GM12878 (cell line): ENCODE measurements at regions not wholly inside any gene's neighbourhood (a gene's known extent, or its start where the extent isn't known, plus 50 kb on each side); places are given as distances from the start of the nearest gene placed in this dataset.

Source experiments
- ATF7 ChIP-seq: fragments of 450-650 bp; IDR thresholded peaks from 2 replicates; pipeline ENCODE4 v1.6.1; 2016; ENCODE audit warnings: low read depth, mild to moderate bottlenecking
- BCL11A ChIP-seq: IDR thresholded peaks from 2 replicates; pipeline ENCODE4 v1.6.1; 2011; ENCODE audit warnings: low read depth, low read length
- BHLHE40 ChIP-seq, 2 experiments: fragments of 450-650 bp in 1 of 2; IDR thresholded peaks; 2 replicates each; pipeline ENCODE4 v1.6.1; 2011 to 2017; ENCODE audit warnings: low read depth in 2 of 2, borderline replicate concordance in 1 of 2, improper control_type of control experiment in 1 of 2, low read length in 1 of 2, mild to moderate bottlenecking in 1 of 2
- CREM ChIP-seq: IDR thresholded peaks from 2 replicates; pipeline ENCODE4 v1.6.1; 2014; ENCODE audit warnings: antibody characterized with exemption, low read depth
- CTCF ChIP-seq, 3 experiments: IDR thresholded peaks in 2 of 3; conservative IDR thresholded peaks in 1 of 3; 2 replicates each; pipeline ENCODE4 v1.5.1; 2011; ENCODE audit warnings: low read depth in 3 of 3, low read length in 3 of 3, mild to moderate bottlenecking in 3 of 3, control low read depth in 2 of 3, moderate library complexity in 2 of 3, inconsistent platforms in 1 of 3, mixed read lengths in 1 of 3; ENCODE audit not compliant: control insufficient read depth in 2 of 3, insufficient read depth in 1 of 3; ENCODE audit errors: extremely low read depth in 1 of 3
- ELK1 ChIP-seq: IDR thresholded peaks from 2 replicates; pipeline ENCODE4 v1.6.1; 2012; ENCODE audit warnings: low read depth, low read length, improper control_type of control experiment
- GABPA ChIP-seq: IDR thresholded peaks from 2 replicates; pipeline ENCODE4 v1.6.1; 2014; ENCODE audit warnings: antibody characterized with exemption, low read depth, mild to moderate bottlenecking, inconsistent platforms
- HDAC2 ChIP-seq: fragments of 200-600 bp; sonication (generic); IDR thresholded peaks from 2 replicates; pipeline ENCODE4 v1.6.1; 2017
- MAX ChIP-seq: IDR thresholded peaks from 2 replicates; pipeline ENCODE4 v1.6.1; 2012; ENCODE audit warnings: low read depth, low read length, improper control_type of control experiment
- NBN ChIP-seq: fragments of 450-650 bp; IDR thresholded peaks from 2 replicates; pipeline ENCODE4 v1.6.1; 2016
- NRF1 ChIP-seq: conservative IDR thresholded peaks from 2 replicates; pipeline ENCODE4 v1.6.1; 2011; ENCODE audit warnings: mild to moderate bottlenecking, low read depth, low read length, improper control_type of control experiment
- RAD21 ChIP-seq: IDR thresholded peaks from 2 replicates; pipeline ENCODE4 v1.6.1; 2011; ENCODE audit warnings: mild to moderate bottlenecking, low read depth, low read length, moderate library complexity; ENCODE audit not compliant: insufficient read depth
- SIN3A ChIP-seq: IDR thresholded peaks from 2 replicates; pipeline ENCODE4 v1.6.1; 2012; ENCODE audit warnings: low read depth, low read length, improper control_type of control experiment
- TF ChIP-seq, protein P1 (sequence below): fragments of 450-650 bp; IDR thresholded peaks from 2 replicates; pipeline ENCODE4 v1.6.1; 2017; ENCODE audit warnings: mild to moderate bottlenecking

GRCh38 chr6:109239160-109239559 lies 143.1 kb downstream of the CD164 start:
- TF ChIP-seq, protein P1, sequence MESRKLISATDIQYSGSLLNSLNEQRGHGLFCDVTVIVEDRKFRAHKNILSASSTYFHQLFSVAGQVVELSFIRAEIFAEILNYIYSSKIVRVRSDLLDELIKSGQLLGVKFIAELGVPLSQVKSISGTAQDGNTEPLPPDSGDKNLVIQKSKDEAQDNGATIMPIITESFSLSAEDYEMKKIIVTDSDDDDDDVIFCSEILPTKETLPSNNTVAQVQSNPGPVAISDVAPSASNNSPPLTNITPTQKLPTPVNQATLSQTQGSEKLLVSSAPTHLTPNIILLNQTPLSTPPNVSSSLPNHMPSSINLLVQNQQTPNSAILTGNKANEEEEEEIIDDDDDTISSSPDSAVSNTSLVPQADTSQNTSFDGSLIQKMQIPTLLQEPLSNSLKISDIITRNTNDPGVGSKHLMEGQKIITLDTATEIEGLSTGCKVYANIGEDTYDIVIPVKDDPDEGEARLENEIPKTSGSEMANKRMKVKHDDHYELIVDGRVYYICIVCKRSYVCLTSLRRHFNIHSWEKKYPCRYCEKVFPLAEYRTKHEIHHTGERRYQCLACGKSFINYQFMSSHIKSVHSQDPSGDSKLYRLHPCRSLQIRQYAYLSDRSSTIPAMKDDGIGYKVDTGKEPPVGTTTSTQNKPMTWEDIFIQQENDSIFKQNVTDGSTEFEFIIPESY: no peak
- TF ChIP-seq CREM (no peak), HDAC2 (no peak), ATF7 (no peak), CTCF (IDR thresholded peaks at IDR 0.05 in 2 of 3, conservative IDR thresholded peaks at IDR 0.05 in 1 of 3; ENCODE audit: control insufficient read depth in 2 of 3, extremely low read depth in 1 of 3, insufficient read depth in 1 of 3, low read depth in 3 of 3, low read length in 3 of 3) (no peak), ELK1 (no peak), NBN (no peak), GABPA (no peak), RAD21 (no peak), BCL11A (no peak), MAX (no peak), SIN3A (no peak), BHLHE40 (IDR thresholded peaks at IDR 0.05; ENCODE audit: borderline replicate concordance in 1 of 2, low read depth in 2 of 2, low read length in 1 of 2) (no peak), NRF1 (no peak)
